ENCODE measurements at regions not wholly inside any gene's neighbourhood (a gene's known extent, or its start where the extent isn't known, plus 50 kb on each side); places are given as distances from the start of the nearest gene placed in this dataset.

DNA sequence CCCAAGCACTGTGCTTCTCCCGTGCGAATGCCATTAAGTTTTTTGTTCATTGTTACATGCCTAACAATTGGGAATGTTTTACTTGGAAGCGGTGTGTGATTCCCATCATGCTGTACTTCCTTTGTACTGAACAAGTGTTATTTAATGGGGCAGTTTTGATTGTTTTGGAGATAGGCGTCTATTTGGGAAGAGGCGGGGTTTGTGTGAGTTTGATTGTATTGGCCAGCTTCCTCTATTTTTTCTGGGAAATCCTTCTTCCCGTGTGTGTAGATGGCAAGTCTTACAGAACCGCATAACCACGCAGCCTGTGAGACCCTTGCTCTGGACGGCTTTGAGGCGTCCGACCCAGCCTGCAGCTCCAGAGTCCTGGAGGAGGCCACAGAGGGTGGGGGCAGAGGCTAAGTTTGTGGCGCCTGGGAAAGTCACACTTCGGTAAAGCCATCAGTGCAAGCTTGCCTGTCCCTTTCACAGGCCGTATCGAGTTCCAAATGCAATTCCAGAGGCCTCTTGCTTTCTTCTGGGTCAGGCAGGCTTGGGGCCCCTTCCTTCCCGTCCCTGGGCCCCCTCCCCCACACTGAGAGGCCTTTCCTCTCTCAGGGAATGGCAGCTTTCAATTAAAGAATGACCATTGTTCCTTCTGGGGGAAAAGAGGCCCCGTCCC is 210.3 kb downstream of the TOMM20 start:
- peak; percentile 38 for DNase-seq

DNA sequence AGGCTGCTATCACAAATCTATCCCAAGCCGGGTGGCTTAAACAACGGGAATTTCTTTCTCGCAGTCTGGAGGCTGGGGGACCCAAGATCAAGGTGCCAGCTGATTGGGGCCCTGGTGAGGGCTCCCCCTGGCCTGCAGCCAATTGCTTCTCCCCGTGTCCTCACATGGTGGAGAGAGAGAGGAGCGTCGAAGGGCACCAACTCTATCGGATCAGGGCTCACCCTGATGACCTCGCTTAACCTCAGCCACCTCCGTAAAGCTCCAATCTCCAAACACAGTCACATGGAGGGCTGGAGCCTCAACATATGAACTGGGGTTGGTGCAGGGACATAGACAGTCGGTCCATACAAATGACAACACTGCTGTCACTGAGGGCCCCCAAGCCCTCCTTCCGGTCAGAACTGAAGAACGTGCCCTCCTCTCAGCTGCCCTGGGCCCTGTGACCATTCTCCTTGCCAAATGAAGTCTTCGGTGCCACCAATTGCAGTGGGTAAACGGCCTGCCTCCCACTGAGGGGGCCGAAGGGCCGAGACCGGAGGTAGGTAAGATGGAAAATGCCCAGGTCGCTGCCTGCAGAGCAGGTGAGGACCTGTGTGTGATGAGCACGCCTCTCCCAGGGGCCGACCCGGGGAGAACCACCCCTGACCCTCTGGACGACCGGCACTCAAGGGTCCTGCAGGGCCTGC is 211.0 kb downstream of the TOMM20 start:
- no peak for DNase-seq

DNA sequence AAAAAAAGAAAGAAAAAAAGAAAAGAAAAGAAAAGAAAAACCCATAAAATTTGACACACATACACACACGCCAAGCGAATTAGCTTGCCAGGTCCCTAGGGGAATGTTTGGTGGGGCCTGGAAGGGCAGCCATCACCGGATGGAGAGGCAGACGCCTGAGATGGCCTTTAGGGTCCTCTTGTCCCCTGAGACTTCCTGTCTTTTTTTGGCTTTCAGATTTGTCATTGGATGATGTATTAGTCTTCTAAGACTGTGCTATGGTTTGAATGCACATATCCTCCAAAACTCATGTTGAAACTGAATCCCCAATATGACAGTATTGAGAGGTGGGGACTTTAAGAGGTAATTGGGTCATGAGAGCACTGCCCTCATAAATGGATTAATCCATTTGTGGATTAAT is 211.8 kb downstream of the TOMM20 start:
- peak; percentile 11 for DNase-seq

DNA sequence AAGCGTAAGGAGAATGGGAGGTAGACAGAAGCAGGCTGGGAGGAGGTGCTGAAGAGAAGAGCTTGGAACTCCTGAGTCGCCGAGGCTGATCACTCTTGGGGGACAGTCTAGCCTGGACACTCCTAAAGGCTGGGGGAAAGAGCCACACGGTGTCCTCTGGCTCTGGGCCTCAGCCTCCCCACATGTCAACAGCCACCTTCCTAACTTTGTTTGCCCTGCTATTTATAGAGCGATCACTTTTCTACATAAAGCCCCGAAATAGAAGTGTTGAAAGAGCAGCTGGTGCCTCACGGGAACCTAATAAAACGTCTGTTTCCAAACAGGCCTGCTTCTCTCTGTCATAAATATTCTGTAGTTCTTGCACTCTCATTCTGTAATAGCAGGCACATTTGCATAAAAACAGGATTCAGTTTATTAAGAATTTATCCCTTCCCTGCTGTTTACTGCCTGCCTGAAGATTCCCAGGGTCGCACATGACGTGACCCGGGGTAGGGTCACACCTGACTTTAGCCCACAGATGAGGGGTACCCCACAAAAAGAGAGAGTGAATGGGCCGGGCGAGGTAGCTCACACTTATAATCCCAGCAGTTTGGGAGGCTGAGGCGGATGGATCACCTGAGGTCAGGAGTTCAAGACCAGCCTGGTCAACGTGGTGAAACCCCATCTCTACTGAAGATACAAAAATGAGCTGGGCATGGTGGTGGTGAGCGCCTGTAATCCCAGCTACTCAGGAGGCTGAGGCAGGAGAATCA is 212.5 kb downstream of the TOMM20 start:
- peak; percentile 81 for DNase-seq

DNA sequence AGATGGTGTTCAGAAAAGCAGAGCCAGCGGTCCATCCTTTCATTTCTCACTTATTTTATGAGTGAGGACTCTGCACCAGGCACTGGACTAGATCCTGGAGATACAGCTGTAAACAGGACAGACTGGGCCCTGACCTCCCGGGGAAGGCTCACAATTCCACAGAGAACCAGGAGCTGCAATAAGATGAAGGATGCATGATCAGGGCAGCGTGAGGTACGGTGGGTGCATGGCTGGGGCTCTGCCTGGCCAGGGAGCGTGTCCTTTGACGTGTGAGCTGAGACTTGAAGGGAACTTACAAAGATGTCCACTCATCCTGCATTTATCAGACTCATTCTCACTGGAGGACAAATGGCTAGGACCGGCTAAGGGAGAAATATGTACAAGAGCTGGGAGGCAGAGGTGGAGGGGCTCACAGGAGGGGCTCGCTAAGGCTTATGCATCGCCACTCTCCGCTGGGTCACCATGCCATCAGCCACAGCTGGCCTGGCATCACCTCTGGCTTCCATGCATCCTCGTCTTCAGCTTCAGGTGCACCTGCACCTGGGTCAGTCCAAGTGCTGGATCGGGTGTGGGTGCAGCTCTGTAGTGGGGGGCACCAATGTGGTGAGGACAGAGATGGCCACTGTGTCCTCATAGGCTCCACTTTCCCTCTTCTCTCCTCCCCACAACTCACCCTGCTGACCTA is 213.9 kb downstream of the TOMM20 start:
- no peak for DNase-seq

DNA sequence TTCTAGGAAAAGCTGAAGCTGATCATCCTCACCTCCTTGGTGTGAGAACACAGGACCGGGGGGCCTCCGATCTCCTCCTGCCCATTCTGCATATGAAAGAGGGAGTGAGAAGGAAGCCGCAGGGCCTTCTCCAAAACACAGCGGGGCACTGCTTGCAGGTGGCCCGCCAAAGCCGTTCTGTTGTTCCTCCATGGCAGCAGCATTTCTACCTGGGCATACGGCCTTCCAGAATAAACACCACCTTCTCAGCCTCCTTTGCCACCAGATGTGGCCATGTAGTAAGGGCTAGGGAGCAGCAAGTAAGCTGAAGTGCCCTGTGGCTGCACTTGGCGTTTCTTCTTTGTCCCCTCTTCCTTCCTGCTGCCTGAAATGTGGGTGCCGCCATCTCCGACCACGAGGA is 214.9 kb downstream of the TOMM20 start:
- DNase-seq: no peak

DNA sequence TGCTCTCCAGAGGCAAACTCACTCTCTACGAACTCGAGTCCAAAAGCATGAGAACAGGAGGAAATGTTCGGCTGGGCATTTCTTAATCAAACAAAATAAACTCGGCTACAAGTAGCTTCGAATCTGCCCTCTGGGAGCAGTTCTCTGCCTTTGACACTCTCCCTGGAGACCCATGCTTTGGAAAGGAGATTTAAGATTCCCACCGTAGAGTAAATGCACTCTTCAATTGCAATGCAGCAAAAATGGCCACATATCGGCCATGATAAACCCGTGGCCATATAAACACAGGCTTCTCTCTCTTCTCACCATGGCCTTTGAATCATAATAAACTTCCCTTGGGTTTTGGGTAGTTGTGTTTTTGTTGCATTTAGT is 215.4 kb downstream of the TOMM20 start:
- DNase-seq: no peak

DNA sequence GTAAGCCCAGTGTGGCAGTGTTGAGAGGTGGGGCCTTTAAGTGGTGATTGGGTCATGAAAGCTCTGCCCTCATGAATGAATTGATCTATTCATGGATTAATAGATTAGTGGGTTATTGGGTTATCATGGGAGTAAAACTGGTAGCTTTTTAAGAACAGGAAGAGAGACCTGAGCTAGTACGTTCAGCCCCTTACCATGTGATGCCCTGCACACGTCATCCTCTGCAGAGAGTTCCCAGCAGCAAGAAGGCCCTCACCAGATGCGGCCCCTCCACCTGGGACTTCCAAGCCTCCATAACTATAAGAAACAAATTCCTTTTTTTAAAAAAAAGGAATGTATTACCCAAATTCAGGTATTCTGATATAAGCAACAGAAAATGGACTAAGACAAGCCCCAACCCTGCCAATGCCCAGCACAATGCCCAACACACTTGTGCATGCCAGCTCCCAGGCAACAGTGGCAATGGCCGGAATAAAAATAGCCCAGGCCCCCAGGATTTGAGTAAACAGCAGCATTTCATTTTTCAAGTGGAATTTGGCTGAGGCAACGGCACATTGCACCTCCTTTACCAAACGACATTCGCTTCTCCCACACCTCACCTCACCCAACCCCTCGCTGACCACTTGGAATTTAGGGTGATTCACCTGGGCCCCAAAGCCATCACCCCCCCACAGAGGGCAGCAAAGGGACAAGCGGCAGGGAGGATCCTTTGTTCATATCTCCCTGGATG is 215.9 kb downstream of the TOMM20 start:
- no peak for DNase-seq

DNA sequence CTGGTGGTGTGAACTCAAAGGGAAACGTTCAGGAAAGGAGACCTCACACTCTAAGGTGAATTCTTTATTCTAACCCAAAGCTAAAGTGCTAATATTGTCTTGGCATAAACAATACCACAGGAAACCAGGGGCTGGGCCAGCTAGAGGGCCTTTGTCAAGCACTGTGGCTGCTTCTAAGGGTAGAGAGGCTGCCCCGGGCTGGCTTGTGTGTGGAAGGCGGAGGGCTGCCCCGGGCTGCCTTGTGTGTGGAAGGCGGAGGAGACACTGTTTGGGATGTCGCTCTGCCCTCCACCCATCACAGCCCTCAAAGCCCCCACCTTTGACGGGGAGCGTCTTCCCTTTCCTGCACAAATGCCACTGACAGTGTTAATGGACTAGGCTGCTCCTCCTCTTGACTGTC is 216.8 kb downstream of the TOMM20 start:
- no peak for DNase-seq

DNA sequence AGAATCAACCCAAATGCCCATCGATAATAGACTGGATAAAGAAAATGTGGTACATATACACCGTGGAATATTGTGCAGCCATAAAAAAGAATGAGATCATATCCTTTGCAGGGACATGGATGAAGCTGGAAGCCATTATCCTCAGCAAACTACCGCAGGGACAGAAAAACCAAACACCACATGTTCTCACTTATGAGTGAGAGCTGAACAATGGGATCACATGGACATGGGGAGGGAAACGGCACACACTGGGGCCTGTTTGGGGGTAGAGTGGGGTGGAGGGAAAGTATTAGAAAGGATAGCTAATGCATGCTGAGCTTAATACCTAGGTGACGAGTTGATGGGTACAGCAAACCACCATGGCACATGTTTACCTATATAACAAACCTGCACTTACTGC is 217.5 kb downstream of the TOMM20 start:
- DNase-seq: peak; percentile 40

DNA sequence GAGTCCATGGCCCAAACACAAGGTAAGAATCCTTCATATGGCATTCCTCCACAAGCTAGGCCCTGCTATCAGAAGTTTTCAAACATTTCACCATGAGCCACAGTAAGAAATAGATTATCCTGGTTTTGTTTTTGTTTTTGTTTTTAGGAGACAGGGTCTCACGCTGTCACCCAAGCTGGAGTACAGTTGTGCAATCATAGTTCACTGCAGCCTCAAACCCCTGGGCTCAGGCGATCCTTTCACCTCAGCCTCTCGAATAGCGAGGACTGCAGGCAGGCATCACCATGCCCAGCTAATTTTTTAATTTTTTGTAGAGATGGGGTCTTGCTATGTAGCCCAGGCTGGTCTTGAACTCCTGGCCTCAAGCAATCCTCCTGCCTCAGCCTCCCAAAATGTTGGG is 218.8 kb downstream of the TOMM20 start:
- DNase-seq: no peak

DNA sequence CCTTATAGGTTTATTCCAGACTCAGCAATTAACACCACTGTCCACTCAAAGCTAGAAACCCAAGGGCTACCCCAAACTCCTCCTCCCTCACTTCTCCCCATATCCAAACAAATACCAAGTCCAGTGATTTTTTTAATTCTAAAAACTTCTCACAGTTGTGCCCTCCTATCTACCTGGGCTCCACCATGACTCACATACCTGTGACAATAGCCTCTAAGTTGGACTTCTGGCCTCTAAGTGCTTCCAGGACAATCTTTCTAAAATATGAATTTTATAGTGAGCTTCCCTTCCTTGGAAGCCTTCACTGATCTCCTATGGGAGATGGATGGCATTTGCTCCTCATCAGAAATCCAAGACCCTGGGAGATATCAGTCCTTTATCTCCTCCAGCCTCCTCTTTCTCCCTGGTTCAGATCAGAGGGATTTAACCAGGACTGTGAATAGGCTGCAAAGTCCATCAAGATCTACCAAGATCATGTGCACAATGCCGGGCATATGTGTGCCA is 219.3 kb downstream of the TOMM20 start:
- DNase-seq: no peak

DNA sequence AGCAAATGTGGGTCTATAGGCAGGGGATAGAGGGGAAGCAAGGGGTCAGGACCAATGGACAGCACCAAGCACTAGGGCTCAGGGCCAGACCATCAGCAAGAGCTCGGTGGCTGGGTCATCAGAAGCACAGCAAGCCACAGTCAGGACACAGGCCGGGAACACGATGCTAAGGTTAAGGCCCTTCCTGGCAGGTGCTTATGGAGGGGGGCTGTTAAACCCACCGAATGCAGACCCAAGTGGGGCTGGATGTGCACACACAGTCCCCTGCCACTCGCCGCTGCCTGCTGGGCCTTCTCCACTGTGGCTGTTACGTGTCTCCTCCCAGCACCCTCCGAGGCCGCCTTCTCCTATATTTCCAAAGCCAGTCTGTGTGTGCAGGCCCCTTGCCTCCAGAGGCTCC is 220.1 kb downstream of the TOMM20 start:
- DNase-seq: no peak

DNA sequence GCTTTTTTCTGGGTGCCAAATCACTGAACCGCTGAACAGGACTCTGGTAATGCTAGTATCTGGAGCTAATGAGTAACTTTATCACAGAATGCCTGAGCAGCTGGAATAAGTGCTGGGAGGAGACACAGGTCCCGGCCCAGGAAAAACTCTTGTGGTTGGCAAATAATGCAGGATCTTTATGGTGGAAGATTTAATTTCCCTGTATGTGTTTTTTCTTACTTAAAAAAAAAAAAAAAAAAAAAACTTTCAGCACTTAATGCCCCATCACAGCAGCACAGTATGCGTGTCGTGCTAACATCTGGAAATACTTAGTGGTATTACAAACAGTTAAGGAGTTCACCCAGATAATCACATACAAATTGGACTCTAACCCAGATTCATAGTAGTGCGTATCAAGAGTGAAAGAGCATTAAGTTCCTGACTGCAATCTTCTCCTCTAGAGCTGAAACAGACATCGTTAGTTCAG is 220.7 kb downstream of the TOMM20 start:
- DNase-seq: peak; percentile 91

DNA sequence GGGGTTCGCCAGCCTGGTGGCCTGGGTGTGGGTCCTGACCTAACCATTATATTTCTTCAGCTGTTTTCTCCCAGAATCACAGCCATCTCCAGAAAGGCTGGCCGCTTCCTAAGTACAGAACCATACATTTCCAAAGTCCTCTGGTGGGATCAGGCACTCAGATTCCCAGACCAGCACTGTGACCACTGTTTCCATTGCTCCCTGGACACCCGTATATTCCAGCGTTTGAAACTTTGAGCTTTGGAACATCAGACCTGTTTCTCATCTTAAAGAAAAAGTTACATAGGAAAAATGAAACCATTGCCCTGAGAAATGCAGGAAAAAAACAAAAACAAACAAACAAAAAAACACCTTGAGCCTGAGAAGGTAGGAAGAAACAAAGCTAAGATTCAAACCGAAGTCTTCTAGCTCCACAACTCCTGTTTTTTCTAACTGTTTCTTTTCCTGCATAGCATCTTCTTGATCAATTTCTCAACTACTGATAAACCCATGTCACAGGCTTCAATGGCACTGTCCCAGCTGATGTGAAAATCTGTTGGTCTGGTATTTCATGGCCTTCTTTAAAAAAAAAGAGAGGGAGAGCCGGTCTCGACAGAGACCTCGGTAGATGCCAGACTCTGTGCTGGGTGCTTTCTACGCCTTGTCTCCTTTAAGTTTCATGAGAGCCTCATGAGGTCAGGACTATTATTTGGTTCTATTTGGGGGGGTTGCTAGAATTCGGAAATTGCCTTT is 221.3 kb downstream of the TOMM20 start:
- DNase-seq: no peak

DNA sequence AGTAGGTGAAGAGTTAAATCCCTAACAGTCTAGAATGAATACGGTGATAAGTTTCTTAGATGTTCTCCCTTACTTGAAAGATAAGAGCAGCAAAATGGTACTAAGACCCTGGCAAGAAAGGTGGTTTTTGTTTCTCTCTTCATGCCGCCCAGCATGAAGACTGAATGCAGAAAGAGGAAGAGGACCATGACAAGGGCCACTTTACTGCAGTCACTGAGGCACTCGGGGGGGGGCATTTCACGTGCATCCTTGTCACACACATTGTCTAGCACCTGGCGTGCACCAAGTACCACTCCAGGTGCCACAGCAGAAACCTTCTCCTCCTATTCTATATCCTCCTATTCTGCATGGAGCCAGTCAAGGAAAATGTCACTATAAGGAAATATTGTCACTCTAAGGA is 222.0 kb downstream of the TOMM20 start:
- DNase-seq: no peak

DNA sequence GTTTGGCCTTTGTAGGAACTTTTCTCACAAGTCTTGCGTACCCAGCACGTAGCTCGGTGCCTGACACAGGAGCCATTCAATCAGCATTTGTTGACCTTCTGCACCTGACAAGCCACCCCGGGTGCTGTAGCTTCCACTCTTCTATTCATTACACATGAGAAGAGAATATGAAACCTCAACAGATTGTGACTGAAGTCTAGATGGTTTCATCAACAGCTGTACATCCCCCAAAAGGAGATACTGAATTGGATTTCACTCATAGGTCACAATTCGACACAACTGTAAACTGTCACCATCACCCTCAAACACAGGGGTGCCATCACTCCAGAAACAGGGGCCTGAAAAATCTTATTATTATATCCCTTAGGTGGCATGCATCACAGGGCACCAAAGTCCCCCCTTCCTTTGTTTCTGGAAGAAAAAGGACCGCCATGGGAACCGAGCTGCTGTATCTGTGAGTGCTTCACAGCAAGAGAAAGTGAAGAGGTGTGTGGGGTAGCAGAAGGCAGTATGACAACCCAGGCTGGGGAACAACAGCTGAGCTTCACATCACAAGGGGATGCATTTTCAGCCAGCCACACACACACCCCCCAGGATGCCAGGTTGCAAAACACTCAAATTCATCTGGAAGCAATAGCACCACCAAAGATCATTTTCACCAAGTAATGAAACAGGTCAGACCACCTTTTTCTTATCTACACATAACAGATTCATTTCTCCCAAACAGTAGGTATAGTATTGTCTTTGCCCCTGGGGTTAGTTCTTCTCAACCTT is 225.7 kb downstream of the TOMM20 start:
- no peak for DNase-seq

DNA sequence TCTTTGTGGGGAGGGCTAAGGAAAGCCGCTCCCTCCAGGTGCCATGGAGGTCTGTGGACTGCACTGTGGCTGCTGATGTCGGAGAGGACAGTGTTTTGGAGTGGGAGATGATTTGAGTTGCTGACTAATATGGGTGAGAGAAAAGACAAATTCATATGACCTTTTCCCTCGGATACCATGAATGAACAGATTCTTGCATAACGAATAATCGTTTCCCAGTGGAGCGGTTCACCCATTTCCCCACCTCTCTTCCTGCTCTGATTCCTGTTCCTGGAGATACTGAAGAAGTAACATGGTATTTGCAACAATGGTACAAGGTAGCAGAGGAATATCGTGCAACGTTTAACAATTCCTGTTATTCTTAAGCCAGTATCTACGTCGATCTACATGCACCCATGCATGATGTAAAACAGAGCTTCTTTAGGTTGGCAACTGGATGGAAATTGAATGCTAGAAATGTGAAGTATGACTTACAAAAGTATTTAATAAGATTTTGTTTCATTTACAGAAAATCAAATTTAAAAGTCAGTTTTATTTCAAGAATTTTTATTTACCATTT is 227.1 kb downstream of the TOMM20 start:
- no peak for DNase-seq

DNA sequence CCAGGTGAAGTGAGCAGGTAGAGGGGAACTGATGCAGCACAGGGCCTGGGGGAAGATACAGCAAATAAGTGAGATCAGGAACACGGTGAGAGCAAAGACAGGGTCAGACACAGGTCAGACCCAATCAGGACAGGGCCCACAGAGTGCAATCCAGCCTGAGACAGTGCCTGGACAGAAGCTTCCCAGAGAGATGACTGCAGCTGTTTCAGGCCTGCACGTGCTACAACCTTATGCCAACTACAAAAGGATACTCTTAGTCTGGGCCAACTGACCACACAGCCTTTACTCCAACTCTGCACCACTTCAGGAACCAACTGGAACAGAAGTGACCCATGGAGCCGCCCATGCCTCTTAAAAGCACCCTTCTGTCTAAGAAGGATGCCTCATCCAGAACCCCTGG is 228.0 kb downstream of the TOMM20 start:
- DNase-seq: no peak

DNA sequence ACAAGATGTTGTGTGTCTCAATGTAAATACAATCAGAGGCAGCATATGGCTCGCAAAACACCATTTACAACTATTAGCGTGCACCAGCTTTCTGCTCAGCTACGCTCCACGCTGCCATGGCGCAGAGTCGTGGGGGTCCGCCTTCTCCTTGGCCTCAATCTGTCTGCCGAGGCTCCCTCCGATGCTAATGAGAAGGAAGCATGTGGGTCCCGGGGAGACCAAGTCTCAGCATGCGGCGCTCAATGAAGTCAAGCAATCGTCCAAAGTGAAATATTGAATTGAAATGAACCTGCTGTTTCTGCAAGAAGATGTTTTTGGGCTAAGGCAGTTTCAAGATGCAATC is 228.9 kb downstream of the TOMM20 start:
- DNase-seq: no peak

Measured in skin of body (tissue), 1 donor.